Neural cell (in vitro differentiated cells): ENCODE measurements at regions not wholly inside any gene's neighbourhood (a gene's known extent, or its start where the extent isn't known, plus 50 kb on each side); places are given as distances from the start of the nearest gene placed in this dataset.

Experiments used
- H2AFZ ChIP-seq: fragments of 200-600, 300-800 bp; sonication (generic), shearing (Covaris generic); 2 replicates; pipeline ENCODE4 v1.6.0; 2014; ENCODE audit warnings: low read depth, mild to moderate bottlenecking, antibody characterized with exemption, low read length, moderate library complexity
- H3F3A ChIP-seq: fragments of 200-600 bp; shearing (Covaris generic); 2 replicates; pipeline ENCODE4 v1.6.1; 2016; ENCODE audit warnings: mild to moderate bottlenecking, moderate library complexity, mixed read lengths, antibody characterized with exemption, low read length; ENCODE audit not compliant: insufficient read depth, poor library complexity, severe bottlenecking
- H3K27ac ChIP-seq: fragments of 200-600, 300-800 bp; sonication (generic), shearing (Covaris generic); 2 replicates; pipeline ENCODE4 v1.5.1; 2014; ENCODE audit warnings: mild to moderate bottlenecking, low read length, moderate library complexity
- H3K27me3 ChIP-seq: fragments of 300-800, 200-600 bp; sonication (generic), shearing (Covaris generic); 2 replicates; pipeline ENCODE4 v1.6.0; 2014; ENCODE audit warnings: mild to moderate bottlenecking, low read depth, low read length, moderate library complexity; ENCODE audit not compliant: insufficient read depth
- H3K36me3 ChIP-seq: fragments of 300-800, 200-600 bp; sonication (generic), shearing (Covaris generic); 2 replicates; pipeline ENCODE4 v1.5.1; 2014; ENCODE audit warnings: mild to moderate bottlenecking, antibody characterized with exemption, low read length, moderate library complexity; ENCODE audit not compliant: insufficient read depth
- H3K4me2 ChIP-seq: fragments of 300-800, 200-600 bp; sonication (generic), shearing (Covaris generic); 2 replicates; pipeline ENCODE4 v1.6.0; 2014; ENCODE audit warnings: mild to moderate bottlenecking, low read length
- H3K4me3 ChIP-seq: fragments of 300-800, 200-600 bp; sonication (generic), shearing (Covaris generic); 2 replicates; pipeline ENCODE4 v1.5.1; 2014; ENCODE audit warnings: mild to moderate bottlenecking, low read length, moderate library complexity
- H3K79me2 ChIP-seq: fragments of 200-600 bp; shearing (Covaris generic); replicated peaks from 2 replicates; pipeline ENCODE4 v1.6.0; 2014; ENCODE audit warnings: mild to moderate bottlenecking, low read length, moderate library complexity; ENCODE audit not compliant: insufficient read depth
- H3K9ac ChIP-seq: fragments of 300-800, 200-600 bp; sonication (generic), shearing (Covaris generic); 2 replicates; pipeline ENCODE4 v1.6.1; 2016; ENCODE audit warnings: mild to moderate bottlenecking, low read length, mixed read lengths
- H3K9me2 ChIP-seq: fragments of 200-600 bp; shearing (Covaris generic); 2 replicates; pipeline ENCODE4 v1.6.1; 2016; ENCODE audit warnings: mild to moderate bottlenecking, low read length, mixed read lengths; ENCODE audit not compliant: insufficient read depth
- H3K9me3 ChIP-seq: fragments of 200-600, 300-800 bp; sonication (generic), shearing (Covaris generic); 2 replicates; pipeline ENCODE4 v1.6.1; 2016; ENCODE audit warnings: mild to moderate bottlenecking, mixed run types, low read length, moderate library complexity, mixed read lengths
- H4K20me1 ChIP-seq: fragments of 200-600 bp; shearing (Covaris generic); 2 replicates; pipeline ENCODE4 v1.6.1; 2016; ENCODE audit warnings: mild to moderate bottlenecking, mixed run types; ENCODE audit not compliant: insufficient read depth
- CTCF ChIP-seq: fragments of 450-650 bp; IDR thresholded peaks from 2 replicates; pipeline ENCODE4 v1.5.1; 2014; ENCODE audit warnings: antibody characterized with exemption, mild to moderate bottlenecking, moderate library complexity; ENCODE audit not compliant: poor library complexity, severe bottlenecking
- EP300 ChIP-seq: fragments of 450-650 bp; conservative IDR thresholded peaks from 2 replicates; pipeline ENCODE4 v1.6.1; 2014; ENCODE audit warnings: antibody characterized with exemption, mild to moderate bottlenecking, moderate library complexity; ENCODE audit not compliant: poor library complexity, severe bottlenecking
- EZH2 ChIP-seq: fragments of 200-600, 300-800 bp; shearing (Covaris generic), sonication (generic); IDR thresholded peaks from 2 replicates; pipeline ENCODE4 v1.6.1; 2014; ENCODE audit warnings: antibody characterized with exemption, low read length, borderline replicate concordance, mild to moderate bottlenecking; ENCODE audit not compliant: insufficient read depth, poor library complexity, severe bottlenecking
- MXI1 ChIP-seq: fragments of 450-650 bp; conservative IDR thresholded peaks from 2 replicates; pipeline ENCODE4 v1.6.1; 2014; ENCODE audit warnings: antibody characterized with exemption, mild to moderate bottlenecking; ENCODE audit not compliant: poor library complexity, severe bottlenecking
- POLR2AphosphoS5 ChIP-seq: IDR thresholded peaks from 2 replicates; pipeline ENCODE4 v1.6.1; 2012
- RAD21 ChIP-seq: fragments of 450-650 bp; conservative IDR thresholded peaks from 2 replicates; pipeline ENCODE4 v1.6.1; 2014; ENCODE audit warnings: antibody characterized with exemption, mild to moderate bottlenecking, moderate library complexity
- SMC3 ChIP-seq: fragments of 450-650 bp; conservative IDR thresholded peaks from 2 replicates; pipeline ENCODE4 v1.6.1; 2014; ENCODE audit warnings: antibody characterized with exemption, mild to moderate bottlenecking, moderate library complexity; ENCODE audit not compliant: poor library complexity
- TAF1 ChIP-seq: IDR thresholded peaks from 2 replicates; pipeline ENCODE4 v1.6.1; 2012; ENCODE audit warnings: low read depth
- TF ChIP-seq, protein P1 (sequence below): IDR thresholded peaks from 2 replicates; pipeline ENCODE4 v1.6.1; 2012; ENCODE audit warnings: borderline replicate concordance

DNA sequence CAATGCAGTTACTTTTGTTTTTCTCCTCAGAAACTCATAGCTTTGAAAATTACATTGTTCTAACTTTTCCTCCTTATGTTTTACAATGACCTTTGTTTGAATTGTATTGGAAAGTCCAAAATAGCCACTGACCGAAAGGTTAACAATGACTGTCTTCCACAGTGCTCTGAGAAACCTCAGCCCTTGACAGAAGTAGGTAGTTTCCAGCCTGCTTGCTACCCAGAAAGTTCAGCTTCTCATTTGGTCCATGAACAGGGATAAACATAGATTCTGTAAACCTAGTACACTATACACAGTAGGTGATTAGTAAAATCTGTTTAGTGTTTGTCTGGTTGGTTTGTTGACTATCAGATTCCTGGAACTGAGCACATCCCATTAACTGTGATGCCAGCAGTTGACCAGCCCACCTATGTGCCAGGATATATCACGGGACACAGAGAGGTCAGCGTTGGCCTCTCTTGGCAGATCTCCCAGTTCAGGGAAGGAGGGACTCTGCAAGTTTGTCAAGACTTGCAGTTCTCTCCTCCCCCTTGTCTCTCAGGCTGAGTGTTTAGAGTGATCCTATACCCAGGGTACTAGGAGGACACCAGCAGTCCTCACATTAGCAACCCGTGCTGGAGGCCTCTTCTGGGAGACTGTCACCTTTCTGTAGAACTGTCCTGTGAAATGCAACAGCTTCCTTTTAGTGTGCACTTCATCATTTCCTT is 297.6 kb downstream of the ARHGAP12 start:
- TF ChIP-seq EZH2, result no peak
- no peak for TF ChIP-seq RAD21
- TF ChIP-seq POLR2AphosphoS5, result no peak
- TF ChIP-seq CTCF, result no peak
- TF ChIP-seq SMC3, result no peak
- no peak for TF ChIP-seq EP300
- TF ChIP-seq TAF1, result no peak
- no peak for TF ChIP-seq MXI1
- TF ChIP-seq, protein P1, sequence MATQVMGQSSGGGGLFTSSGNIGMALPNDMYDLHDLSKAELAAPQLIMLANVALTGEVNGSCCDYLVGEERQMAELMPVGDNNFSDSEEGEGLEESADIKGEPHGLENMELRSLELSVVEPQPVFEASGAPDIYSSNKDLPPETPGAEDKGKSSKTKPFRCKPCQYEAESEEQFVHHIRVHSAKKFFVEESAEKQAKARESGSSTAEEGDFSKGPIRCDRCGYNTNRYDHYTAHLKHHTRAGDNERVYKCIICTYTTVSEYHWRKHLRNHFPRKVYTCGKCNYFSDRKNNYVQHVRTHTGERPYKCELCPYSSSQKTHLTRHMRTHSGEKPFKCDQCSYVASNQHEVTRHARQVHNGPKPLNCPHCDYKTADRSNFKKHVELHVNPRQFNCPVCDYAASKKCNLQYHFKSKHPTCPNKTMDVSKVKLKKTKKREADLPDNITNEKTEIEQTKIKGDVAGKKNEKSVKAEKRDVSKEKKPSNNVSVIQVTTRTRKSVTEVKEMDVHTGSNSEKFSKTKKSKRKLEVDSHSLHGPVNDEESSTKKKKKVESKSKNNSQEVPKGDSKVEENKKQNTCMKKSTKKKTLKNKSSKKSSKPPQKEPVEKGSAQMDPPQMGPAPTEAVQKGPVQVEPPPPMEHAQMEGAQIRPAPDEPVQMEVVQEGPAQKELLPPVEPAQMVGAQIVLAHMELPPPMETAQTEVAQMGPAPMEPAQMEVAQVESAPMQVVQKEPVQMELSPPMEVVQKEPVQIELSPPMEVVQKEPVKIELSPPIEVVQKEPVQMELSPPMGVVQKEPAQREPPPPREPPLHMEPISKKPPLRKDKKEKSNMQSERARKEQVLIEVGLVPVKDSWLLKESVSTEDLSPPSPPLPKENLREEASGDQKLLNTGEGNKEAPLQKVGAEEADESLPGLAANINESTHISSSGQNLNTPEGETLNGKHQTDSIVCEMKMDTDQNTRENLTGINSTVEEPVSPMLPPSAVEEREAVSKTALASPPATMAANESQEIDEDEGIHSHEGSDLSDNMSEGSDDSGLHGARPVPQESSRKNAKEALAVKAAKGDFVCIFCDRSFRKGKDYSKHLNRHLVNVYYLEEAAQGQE, result no peak
- H3K27me3 ChIP-seq, result no peaks in the 10 kb centered on the region
- H2AFZ ChIP-seq, result no peak overlapping the region
- no peak overlapping the region for H3K27ac ChIP-seq
- no peak overlapping the region for H3K4me2 ChIP-seq
- H3F3A ChIP-seq, result no peaks in the 10 kb centered on the region
- H3K9ac ChIP-seq, result no peak overlapping the region
- no peaks in the 10 kb centered on the region for H3K9me2 ChIP-seq
- peaks cover 9% of the 10 kb centered on the region for H3K9me3 ChIP-seq
- H3K4me3 ChIP-seq, result no peak overlapping the region
- no peaks in the 10 kb centered on the region for H4K20me1 ChIP-seq
- no peaks in the 10 kb centered on the region for H3K36me3 ChIP-seq
- no peaks in the 10 kb centered on the region for H3K79me2 ChIP-seq

DNA sequence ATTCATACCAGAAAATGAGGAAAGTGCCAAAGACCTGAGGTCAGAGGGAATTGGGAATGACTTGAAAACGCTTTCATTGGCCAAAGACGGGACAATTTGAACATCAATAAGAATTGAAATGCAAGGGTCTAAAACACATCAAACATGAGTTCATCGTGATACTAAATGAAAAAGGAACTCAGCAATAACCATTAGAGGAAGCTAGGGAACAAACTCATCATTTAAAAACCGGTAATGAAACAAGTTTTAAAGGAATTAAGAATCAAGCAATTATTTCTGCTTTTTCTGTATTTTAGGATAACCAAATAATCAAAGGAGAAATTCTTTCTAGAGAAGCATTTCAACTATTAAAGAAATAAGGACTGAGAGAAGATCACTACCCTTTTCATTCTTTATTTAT is 303.1 kb downstream of the ARHGAP12 start:
- H4K20me1 ChIP-seq, result no peaks in the 10 kb centered on the region
- no peak overlapping the region for H3K9ac ChIP-seq
- no peak overlapping the region for H3K4me3 ChIP-seq
- no peak overlapping the region for H3K27ac ChIP-seq
- no peaks in the 10 kb centered on the region for H3K36me3 ChIP-seq
- H3K9me3 ChIP-seq, result peaks cover 8% of the 10 kb centered on the region
- H3F3A ChIP-seq, result no peaks in the 10 kb centered on the region
- H3K27me3 ChIP-seq, result no peaks in the 10 kb centered on the region
- no peak overlapping the region for H2AFZ ChIP-seq
- no peak overlapping the region for H3K4me2 ChIP-seq
- H3K9me2 ChIP-seq, result no peaks in the 10 kb centered on the region
- no peaks in the 10 kb centered on the region for H3K79me2 ChIP-seq
- TF ChIP-seq EZH2 (no peak), TAF1 (no peak), RAD21 (no peak), MXI1 (no peak), POLR2AphosphoS5 (no peak), EP300 (no peak), CTCF (no peak), SMC3 (no peak)
- TF ChIP-seq, protein P1, result no peak
